NT2/D1 (cell line): ENCODE measurements at regions not wholly inside any gene's neighbourhood (a gene's known extent, or its start where the extent isn't known, plus 50 kb on each side); places are given as distances from the start of the nearest gene placed in this dataset.

Experiments used
- DNase-seq: peaks from one replicate; pipeline ENCODE4 v3.0.0-alpha.2; 2011; ENCODE audit warnings: low read depth, low spot score
- H3K27me3 ChIP-seq: 2 replicates; pipeline ENCODE4 v1.6.0; 2011; ENCODE audit warnings: mild to moderate bottlenecking; ENCODE audit not compliant: insufficient read length, insufficient read depth
- H3K36me3 ChIP-seq: 2 replicates; pipeline ENCODE4 v1.6.1; 2011; ENCODE audit warnings: mild to moderate bottlenecking, low read length, mixed read lengths; ENCODE audit not compliant: insufficient read depth, insufficient read length
- H3K4me1 ChIP-seq: 2 replicates; pipeline ENCODE4 v1.5.1; 2011; ENCODE audit not compliant: insufficient read depth, insufficient read length
- H3K4me3 ChIP-seq: 2 replicates; pipeline ENCODE4 v1.5.1; 2011; ENCODE audit warnings: low read depth; ENCODE audit not compliant: insufficient read length
- H3K9ac ChIP-seq: 2 replicates; pipeline ENCODE4 v1.6.0; 2011; ENCODE audit warnings: low read depth; ENCODE audit not compliant: insufficient read length
- H3K9me3 ChIP-seq: 2 replicates; pipeline ENCODE4 v1.5.1; 2011; ENCODE audit warnings: mild to moderate bottlenecking, low read length; ENCODE audit not compliant: insufficient read depth
- SUZ12 ChIP-seq: IDR thresholded peaks from 2 replicates; pipeline ENCODE4 v1.6.1; 2011; ENCODE audit not compliant: insufficient read length, insufficient read depth; ENCODE audit errors: extremely low read depth
- YY1 ChIP-seq: IDR thresholded peaks from 2 replicates; pipeline ENCODE4 v1.6.1; 2011; ENCODE audit not compliant: insufficient read length, insufficient read depth
- ZNF274 ChIP-seq: IDR thresholded peaks from 2 replicates; pipeline ENCODE4 v1.6.1; 2011; ENCODE audit warnings: mild to moderate bottlenecking, low read depth, low read length

DNA sequence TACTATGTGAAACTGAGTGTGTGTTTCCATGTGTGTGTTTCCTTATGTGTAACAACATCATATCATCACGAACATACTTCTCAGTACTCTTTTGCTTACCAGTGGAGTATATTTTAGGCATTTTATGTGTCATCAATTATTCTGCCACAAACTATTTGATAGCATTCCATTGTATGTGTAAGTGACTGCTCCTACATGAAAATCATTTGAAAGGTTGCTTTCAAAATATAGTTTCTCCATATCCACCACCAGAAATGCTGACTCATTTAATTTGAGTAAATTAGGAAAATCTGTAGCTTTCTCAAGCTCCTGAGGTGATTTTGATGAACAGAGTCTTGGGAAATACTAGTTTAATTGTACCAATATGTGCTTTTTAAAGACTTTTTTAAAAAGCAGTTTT, 376.2 kb downstream of the PCDH18 start:
- Histone ChIP-seq H3K36me3 (no peaks in the 10 kb centered on the region), H3K4me3 (no peak overlapping the region), H3K27me3 (no peaks in the 10 kb centered on the region), H3K4me1 (no peaks in the 10 kb centered on the region), H3K9me3 (no peaks in the 10 kb centered on the region), H3K9ac (no peak overlapping the region)
- no peak for TF ChIP-seq ZNF274
- no peak for TF ChIP-seq YY1
- no peak for TF ChIP-seq SUZ12
- DNase-seq, result no peak

DNA sequence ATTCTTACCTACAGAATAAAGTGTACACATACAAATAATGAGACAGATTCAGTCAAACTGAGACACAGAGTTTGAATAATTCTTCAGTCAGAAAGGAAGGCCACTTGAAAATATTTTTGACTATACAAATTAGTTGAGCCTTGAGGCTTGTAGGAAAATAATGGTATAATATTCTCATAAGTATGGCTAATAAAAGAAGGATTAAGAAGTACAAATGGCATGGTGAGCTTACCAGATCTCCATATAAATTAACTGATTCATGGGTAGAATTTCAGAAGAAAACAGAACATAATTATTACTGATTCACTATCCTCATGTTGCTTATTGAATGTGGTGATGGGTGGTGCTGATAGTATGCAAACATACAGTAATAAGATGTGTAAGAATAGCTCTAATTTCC, 401.1 kb downstream of the PCDH18 start:
- Histone ChIP-seq H3K36me3 (no peaks in the 10 kb centered on the region), H3K9ac (no peak overlapping the region), H3K4me3 (no peak overlapping the region), H3K27me3 (no peaks in the 10 kb centered on the region), H3K4me1 (no peaks in the 10 kb centered on the region), H3K9me3 (no peaks in the 10 kb centered on the region)
- no peak for TF ChIP-seq SUZ12
- TF ChIP-seq ZNF274, result no peak
- DNase-seq, result no peak

DNA sequence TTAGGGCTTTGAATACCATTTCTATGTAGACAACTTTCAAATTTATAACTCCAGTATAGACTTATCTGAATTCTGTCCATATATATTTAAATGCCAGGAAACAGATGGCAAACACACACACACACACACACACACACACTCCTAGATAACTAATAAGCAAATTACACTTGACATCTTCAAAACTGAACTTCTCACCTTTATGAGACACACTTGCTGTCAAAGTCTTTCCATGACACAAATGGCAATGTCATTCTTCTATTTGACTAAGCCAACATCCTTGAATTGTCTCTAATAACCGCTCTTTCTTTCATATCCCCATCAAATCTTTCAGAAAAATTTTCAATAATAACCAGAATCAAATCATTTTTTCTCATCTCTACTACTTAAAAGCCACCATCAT, 402.4 kb downstream of the PCDH18 start:
- no peak for DNase-seq
- Histone ChIP-seq H3K9me3 (no peaks in the 10 kb centered on the region), H3K4me3 (no peak overlapping the region), H3K36me3 (no peaks in the 10 kb centered on the region), H3K27me3 (no peaks in the 10 kb centered on the region), H3K9ac (no peak overlapping the region), H3K4me1 (no peaks in the 10 kb centered on the region)
- no peak for TF ChIP-seq YY1
- no peak for TF ChIP-seq SUZ12
- no peak for TF ChIP-seq ZNF274

DNA sequence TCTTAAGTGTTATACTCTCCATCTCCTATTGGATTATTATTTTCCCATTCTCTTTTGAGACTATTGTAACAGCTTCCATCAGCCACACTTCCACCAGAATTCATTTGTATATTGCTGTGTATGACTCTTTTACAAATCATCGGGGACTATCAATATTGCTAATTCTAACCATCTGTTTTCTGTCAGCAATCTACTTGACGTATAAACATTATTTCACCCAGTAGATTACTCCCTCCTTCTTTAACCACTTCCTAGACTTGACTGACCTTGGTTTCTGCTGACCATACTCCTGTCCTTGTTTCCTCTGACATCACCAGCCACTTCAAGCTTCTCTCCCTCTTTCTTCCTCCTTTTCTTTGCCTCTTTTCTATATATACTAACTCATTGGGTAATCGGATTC, 402.9 kb downstream of the PCDH18 start:
- Histone ChIP-seq H3K9me3 (no peaks in the 10 kb centered on the region), H3K4me3 (no peak overlapping the region), H3K9ac (no peak overlapping the region), H3K36me3 (no peaks in the 10 kb centered on the region), H3K4me1 (no peaks in the 10 kb centered on the region), H3K27me3 (no peaks in the 10 kb centered on the region)
- DNase-seq, result no peak
- TF ChIP-seq ZNF274 (no peak), YY1 (no peak), SUZ12 (no peak)

DNA sequence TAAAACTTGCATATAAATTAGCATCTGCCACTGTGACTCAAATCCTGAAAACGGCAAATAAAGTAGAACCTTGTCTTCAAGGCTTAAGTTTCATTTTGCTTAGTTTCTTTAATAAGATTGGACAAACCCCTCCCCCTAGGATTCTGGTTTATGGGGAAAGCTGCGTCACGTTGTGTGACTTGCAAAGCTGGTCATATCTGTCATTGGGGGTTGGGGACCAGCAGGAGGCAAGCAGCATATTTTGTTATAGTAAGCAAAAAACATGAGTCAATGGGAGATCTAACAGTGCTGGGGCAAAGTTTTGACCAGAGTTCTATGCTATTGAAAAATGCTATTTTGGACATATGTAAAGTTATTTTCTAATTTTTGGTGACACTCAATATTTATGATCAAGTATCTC, 407.3 kb downstream of the PCDH18 start:
- DNase-seq, result no peak
- Histone ChIP-seq H3K27me3 (no peaks in the 10 kb centered on the region), H3K4me3 (no peak overlapping the region), H3K9me3 (no peaks in the 10 kb centered on the region), H3K36me3 (no peaks in the 10 kb centered on the region), H3K9ac (no peak overlapping the region), H3K4me1 (no peaks in the 10 kb centered on the region)
- TF ChIP-seq ZNF274, result no peak
- no peak for TF ChIP-seq SUZ12
- no peak for TF ChIP-seq YY1

DNA sequence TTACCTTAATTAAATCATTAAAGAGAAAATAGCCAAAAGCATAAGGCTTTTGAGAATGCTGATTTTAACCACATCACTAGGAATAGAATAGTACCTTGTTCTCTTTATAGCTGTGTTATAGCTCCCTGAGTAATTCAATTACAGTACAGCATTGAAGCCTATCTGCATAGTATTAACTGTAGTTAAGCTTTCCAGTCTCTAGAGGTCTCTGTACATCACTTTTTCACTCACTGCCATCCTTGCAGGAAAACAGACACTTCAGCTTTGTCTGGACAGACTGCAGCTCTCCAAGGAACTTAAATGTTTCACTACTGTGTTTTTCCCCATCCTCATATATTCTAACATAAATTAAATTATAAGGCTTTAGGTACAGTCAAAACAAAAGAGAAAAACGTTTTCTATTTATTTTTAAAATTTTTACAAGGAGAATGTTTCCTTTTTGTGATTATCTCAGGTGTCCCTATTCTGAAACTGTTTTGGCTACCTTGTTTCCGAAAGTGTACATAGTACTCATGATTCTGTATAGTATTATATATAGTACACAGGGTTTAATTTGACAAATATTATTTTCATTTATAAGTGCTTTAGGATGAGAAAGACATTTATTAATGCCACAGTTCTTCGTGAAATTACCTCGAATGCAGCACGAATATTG, 407.9 kb downstream of the PCDH18 start:
- no peaks in the 10 kb centered on the region for H3K27me3 ChIP-seq
- H3K36me3 ChIP-seq, result no peaks in the 10 kb centered on the region
- H3K9ac ChIP-seq, result no peak overlapping the region
- DNase-seq, result peak; percentile 6
- no peaks in the 10 kb centered on the region for H3K9me3 ChIP-seq
- TF ChIP-seq YY1, result no peak
- TF ChIP-seq SUZ12, result no peak
- no peak for TF ChIP-seq ZNF274
- no peak overlapping the region for H3K4me3 ChIP-seq
- no peaks in the 10 kb centered on the region for H3K4me1 ChIP-seq

DNA sequence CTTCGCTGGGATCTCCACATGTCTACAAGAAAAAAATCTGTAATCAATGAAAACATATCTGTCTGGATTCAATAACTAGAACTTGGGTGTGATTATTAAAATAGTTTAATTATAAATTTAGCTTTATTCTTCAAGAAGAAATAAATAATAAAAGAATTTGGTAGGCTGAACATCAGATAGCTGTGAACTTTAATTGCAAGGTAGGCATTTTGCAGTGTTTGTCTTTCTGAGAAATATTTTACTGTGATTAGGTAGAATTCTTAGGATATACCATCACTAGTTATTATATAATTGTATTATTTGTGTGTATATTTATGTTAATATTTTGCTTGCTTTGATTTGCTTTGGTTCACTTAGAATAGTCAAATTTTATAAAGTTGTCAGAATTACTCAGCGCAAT, 409.4 kb downstream of the PCDH18 start:
- DNase-seq, result no peak
- Histone ChIP-seq H3K36me3 (no peaks in the 10 kb centered on the region), H3K27me3 (no peaks in the 10 kb centered on the region), H3K4me3 (no peak overlapping the region), H3K9ac (no peak overlapping the region), H3K9me3 (no peaks in the 10 kb centered on the region), H3K4me1 (no peaks in the 10 kb centered on the region)
- no peak for TF ChIP-seq YY1
- no peak for TF ChIP-seq ZNF274
- no peak for TF ChIP-seq SUZ12
